ENCODE measurements at regions not wholly inside any gene's neighbourhood (a gene's known extent, or its start where the extent isn't known, plus 50 kb on each side); places are given as distances from the start of the nearest gene placed in this dataset.
A peak's percentile ranks its signal among the peaks of the same experiment; 100 is the strongest.

DNA sequence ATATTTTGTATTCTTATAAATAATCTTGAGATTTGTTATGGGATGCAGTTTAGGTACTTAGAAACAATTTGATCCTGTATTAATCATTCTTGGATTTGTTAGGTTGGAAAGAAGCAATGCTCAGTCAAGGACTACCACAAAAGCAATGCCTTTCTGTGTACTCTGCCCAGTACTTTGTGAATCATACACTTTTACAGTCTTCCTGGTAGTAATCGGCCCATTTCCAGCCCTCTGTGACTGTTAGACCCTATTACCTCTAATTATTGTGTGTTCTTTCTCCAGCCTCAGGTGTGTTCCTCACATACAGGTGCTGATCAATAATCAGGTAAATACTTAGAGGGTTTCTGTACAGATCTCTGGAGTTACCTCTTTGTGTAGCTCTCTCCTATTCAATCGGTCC, 609.0 kb downstream of the KCNH5 start:
- no peak overlapping the region for H3K4me3 ChIP-seq (ENCODE audit: low read depth, low read length)
- peak; percentile 8 for DNase-seq (ENCODE audit: low read depth, low spot score)
- in situ Hi-C loops (cut with HindIII; ENCODE audit: low sequenced_read_pairs): no loop called here
- TF ChIP-seq, protein P1, sequence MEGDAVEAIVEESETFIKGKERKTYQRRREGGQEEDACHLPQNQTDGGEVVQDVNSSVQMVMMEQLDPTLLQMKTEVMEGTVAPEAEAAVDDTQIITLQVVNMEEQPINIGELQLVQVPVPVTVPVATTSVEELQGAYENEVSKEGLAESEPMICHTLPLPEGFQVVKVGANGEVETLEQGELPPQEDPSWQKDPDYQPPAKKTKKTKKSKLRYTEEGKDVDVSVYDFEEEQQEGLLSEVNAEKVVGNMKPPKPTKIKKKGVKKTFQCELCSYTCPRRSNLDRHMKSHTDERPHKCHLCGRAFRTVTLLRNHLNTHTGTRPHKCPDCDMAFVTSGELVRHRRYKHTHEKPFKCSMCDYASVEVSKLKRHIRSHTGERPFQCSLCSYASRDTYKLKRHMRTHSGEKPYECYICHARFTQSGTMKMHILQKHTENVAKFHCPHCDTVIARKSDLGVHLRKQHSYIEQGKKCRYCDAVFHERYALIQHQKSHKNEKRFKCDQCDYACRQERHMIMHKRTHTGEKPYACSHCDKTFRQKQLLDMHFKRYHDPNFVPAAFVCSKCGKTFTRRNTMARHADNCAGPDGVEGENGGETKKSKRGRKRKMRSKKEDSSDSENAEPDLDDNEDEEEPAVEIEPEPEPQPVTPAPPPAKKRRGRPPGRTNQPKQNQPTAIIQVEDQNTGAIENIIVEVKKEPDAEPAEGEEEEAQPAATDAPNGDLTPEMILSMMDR (IDR thresholded peaks at IDR 0.05; ENCODE audit: low read depth, low read length): no peak

DNA sequence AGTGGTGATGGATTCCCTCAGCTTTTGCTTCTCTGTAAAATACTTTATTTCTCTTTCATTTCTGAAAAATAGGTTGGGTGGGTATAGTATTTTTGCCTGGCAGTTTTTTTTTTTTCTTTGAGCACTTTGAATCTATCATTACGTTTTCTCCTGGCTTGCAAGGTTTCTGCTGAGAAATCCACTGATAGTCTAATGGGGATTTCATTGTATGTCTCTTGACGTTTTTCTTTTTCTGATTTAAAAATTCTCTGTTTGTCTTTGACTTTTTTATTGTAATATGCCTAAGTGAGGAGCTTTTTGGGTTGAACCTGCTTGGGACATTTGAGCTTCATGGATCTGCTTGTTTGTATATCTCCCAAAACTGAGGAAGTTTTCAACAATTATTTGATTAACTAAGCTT, 606.0 kb downstream of the KCNH5 start:
- H3K4me3 ChIP-seq (ENCODE audit: low read depth, low read length): no peak overlapping the region
- TF ChIP-seq, protein P1 (IDR thresholded peaks at IDR 0.05; ENCODE audit: low read depth, low read length): no peak
- in situ Hi-C loops (cut with HindIII; ENCODE audit: low sequenced_read_pairs): no loop called here
- no peak for DNase-seq (ENCODE audit: low read depth, low spot score)

DNA sequence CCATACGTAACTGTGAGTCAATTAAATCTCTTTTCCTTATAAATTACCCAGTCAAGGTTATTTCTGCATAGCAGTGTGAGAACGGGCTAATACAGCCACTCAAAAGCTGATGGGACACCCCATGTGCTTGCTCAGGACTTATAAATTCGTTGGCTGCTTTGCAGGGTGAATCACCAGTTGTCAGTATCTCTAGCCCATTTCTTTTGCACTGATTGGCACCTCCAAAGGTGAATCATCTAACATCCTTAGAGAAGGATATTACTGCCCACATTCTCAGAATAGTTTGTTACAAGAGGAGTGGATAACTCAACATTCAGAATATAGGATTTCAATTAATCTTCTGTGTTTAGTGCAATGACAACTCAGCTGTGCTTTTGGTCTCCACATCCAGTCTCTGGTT, 601.5 kb downstream of the KCNH5 start:
- in situ Hi-C loops (cut with HindIII; ENCODE audit: low sequenced_read_pairs): no loop called here
- TF ChIP-seq, protein P1 (IDR thresholded peaks at IDR 0.05; ENCODE audit: low read depth, low read length): no peak
- H3K4me3 ChIP-seq (ENCODE audit: low read depth, low read length): no peak overlapping the region
- peak; percentile 44 for DNase-seq (ENCODE audit: low read depth, low spot score)

DNA sequence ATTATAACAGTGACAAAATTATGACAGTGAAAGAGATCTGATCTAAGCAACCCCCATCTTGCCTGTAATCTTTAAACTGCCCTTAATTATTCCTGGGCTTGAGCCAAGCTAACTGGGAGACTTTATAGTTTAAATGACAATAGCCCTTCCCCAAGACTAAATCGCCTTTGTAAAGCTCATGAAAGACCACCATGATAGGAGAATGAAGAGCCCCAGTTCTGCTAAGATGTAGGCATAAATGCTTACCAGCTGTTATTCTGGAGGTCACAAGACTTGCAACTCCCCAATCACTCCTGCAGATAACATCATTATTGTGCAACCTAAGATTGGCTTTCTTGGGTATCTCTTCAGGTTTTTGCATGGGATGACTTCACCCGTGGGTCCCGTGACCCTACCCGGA, 599.7 kb downstream of the KCNH5 start:
- TF ChIP-seq, protein P1 (IDR thresholded peaks at IDR 0.05; ENCODE audit: low read depth, low read length): no peak
- DNase-seq (ENCODE audit: low read depth, low spot score): no peak
- no peak overlapping the region for H3K4me3 ChIP-seq (ENCODE audit: low read depth, low read length)
- in situ Hi-C loops (cut with HindIII; ENCODE audit: low sequenced_read_pairs): no loop called here

DNA sequence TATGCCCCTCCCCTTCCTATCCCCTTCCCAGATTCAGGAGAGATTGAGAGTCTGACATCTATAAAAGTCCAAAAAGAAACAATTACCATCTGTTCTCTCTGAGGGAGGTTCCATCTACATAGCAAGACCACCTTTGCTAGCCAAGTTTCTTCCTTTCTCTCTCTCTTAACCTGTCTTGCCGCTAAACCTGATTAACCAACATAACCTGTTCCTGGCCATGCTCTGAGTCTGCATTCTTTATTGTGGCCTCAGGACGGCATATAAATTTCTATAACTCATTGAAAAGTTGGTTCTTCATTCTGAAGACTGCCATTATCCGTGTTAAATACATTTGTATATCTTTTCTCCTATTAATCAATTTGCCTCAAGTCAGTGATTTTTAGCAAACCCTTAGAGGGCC, 594.0 kb downstream of the KCNH5 start:
- in situ Hi-C loops (cut with HindIII; ENCODE audit: low sequenced_read_pairs): no loop called here
- no peak overlapping the region for H3K4me3 ChIP-seq (ENCODE audit: low read depth, low read length)
- TF ChIP-seq, protein P1 (IDR thresholded peaks at IDR 0.05; ENCODE audit: low read depth, low read length): no peak
- DNase-seq (ENCODE audit: low read depth, low spot score): no peak

DNA sequence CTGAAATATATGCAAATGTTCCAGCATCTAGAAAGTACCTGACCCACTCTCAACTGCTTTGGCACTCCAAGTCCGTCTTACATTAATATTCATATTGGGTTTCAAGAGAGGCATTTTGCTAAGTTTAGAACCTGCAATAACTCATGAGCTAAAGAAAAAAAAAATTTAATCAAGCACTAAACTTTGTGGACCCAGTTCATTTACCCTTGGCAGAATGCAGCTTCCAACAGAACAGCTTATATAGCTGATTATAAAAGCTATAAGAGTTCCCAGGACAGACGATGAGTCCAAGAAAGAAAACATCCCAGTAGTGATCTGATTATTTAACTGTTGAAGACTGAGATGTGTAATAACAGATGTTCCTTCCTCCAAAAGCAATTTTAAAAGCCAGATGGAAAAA, 592.0 kb downstream of the KCNH5 start:
- no peak for DNase-seq (ENCODE audit: low read depth, low spot score)
- in situ Hi-C loops (cut with HindIII; ENCODE audit: low sequenced_read_pairs): no loop called here

More for the DNA sequence above, 592.0 kb downstream of the KCNH5 start:
- no peak overlapping the region for H3K4me3 ChIP-seq (ENCODE audit: low read depth, low read length)
- TF ChIP-seq, protein P1 (IDR thresholded peaks at IDR 0.05; ENCODE audit: low read depth, low read length): no peak
